ENCODE measurements at regions not wholly inside any gene's neighbourhood (a gene's known extent, or its start where the extent isn't known, plus 50 kb on each side); places are given as distances from the start of the nearest gene placed in this dataset.

DNA sequence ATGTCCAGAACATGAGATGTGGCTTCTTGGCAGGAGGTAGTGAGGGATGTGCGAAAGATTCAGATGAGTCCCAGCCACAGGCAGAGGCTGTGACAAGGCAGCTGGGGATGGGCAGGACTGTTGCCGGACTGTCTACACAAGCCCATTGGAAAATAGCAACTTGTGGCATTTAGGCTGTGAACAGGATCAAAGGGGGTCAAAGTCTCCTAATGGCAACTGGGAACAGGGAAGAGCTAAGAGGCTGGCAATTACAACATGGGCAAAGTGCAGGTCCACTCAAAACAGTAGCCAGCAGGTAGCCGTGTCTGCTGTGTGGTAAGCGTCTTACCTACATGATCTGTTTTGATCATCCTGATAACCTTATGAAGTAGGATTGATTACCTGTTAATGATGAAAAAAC, 254.2 kb upstream of the ZNF32 start:
- Histone ChIP-seq H3K36me3 (ENCODE audit: control insufficient read depth, insufficient read depth, low read length) (no peaks in the 10 kb centered on the region), H3K27me3 (ENCODE audit: control insufficient read depth, insufficient read depth, low read length) (no peaks in the 10 kb centered on the region)

DNA sequence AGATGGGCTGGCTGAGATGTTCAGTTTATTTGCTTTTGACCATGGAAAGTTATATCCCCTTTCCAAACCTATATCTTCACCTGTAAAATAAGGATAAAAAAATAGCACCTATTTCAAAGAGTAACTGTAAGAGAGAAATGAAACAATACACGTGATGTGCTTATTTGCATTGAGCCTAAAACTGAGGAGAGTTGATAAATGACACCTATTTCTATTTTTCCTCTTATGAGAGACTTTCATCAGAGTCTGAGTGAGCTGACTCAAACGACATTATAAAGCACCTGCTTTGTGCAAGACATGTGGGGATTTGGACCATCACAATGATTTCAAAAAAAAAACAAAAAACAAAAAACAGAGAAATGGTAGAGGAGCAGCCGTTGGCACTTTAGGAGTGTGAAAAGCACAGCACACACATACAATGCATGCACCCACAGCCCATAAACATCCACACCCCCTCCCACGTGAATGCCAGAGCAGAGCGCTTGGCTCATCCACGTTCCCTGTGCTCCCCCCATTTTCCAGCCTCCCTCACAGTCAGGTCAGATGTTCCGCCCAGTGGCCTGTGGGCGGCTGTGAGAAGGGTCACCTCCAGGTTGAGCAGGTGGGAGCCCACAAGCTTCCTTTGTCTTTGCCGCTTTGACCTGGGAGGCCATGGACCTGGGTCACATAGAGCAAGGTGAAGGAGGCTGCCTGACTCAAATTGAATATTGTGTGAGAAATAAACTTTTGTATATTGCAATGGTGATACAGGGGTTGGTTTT, 253.2 kb upstream of the ZNF32 start:
- no peak overlapping the region for H3K4me3 ChIP-seq (ENCODE audit: low read depth, low read length)
- no peaks in the 10 kb centered on the region for H3K9me3 ChIP-seq (ENCODE audit: control insufficient read depth, insufficient read depth, low read depth, low read length)
- no peak overlapping the region for H3K9ac ChIP-seq (ENCODE audit: low read length)
- H3K4me1 ChIP-seq (ENCODE audit: control insufficient read depth, insufficient read depth, low read length): no peaks in the 10 kb centered on the region
- no peaks in the 10 kb centered on the region for H3K36me3 ChIP-seq (ENCODE audit: control insufficient read depth, insufficient read depth, low read length)
- no peaks in the 10 kb centered on the region for H3K27me3 ChIP-seq (ENCODE audit: control insufficient read depth, insufficient read depth, low read length)
- no peak overlapping the region for H3K27ac ChIP-seq (ENCODE audit: low read depth, low read length)

More for the DNA sequence above, 254.2 kb upstream of the ZNF32 start:
- Histone ChIP-seq H3K9me3 (ENCODE audit: control insufficient read depth, insufficient read depth, low read depth, low read length) (no peaks in the 10 kb centered on the region), H3K27ac (ENCODE audit: low read depth, low read length) (no peak overlapping the region), H3K4me1 (ENCODE audit: control insufficient read depth, insufficient read depth, low read length) (no peaks in the 10 kb centered on the region), H3K4me3 (ENCODE audit: low read depth, low read length) (no peak overlapping the region), H3K9ac (ENCODE audit: low read length) (no peak overlapping the region)

DNA sequence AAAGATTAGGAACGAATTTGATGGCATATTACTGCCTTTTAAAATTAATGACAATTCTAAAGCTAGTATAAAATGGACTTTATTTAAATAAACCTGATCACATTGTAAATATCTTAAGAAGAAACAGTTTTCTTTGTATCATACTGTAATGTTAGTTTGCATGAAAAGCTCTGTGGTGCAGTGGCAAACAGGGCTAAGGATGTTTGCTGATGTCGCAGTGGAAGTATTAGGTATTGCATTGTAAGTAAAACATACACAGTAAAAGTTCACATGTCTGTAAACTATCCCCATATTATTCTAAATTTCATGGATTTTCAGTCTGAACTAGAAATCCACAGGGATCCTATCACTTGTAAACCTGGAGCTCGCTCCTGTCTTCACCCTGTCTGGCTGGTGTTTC, 252.6 kb upstream of the ZNF32 start:
- Histone ChIP-seq H3K4me1 (ENCODE audit: control insufficient read depth, insufficient read depth, low read length) (no peaks in the 10 kb centered on the region), H3K9ac (ENCODE audit: low read length) (no peak overlapping the region), H3K27me3 (ENCODE audit: control insufficient read depth, insufficient read depth, low read length) (no peaks in the 10 kb centered on the region), H3K27ac (ENCODE audit: low read depth, low read length) (no peak overlapping the region), H3K36me3 (ENCODE audit: control insufficient read depth, insufficient read depth, low read length) (no peaks in the 10 kb centered on the region), H3K4me3 (ENCODE audit: low read depth, low read length) (no peak overlapping the region), H3K9me3 (ENCODE audit: control insufficient read depth, insufficient read depth, low read depth, low read length) (no peaks in the 10 kb centered on the region)

DNA sequence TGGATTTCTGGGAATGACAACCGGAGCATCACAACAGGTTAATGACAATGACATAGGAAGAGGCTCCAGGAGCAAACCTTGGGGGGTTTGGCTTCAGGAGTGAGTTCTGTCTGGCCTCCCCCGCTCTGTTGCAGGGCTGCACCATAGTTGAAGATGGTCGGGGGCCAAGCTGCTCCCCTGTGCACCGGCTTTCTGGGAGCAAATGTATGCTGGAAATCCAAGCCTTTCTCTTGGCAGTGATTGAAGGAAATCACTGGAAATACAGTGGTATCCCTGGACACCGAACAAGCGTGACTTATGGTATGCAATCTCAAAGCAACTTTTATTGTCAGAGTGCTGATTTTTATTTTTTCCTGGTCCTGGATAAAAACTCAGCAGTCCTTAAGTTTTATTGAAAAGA, 251.9 kb upstream of the ZNF32 start:
- no peaks in the 10 kb centered on the region for H3K27me3 ChIP-seq (ENCODE audit: control insufficient read depth, insufficient read depth, low read length)
- H3K36me3 ChIP-seq (ENCODE audit: control insufficient read depth, insufficient read depth, low read length): no peaks in the 10 kb centered on the region
- H3K4me1 ChIP-seq (ENCODE audit: control insufficient read depth, insufficient read depth, low read length): no peaks in the 10 kb centered on the region
- H3K9me3 ChIP-seq (ENCODE audit: control insufficient read depth, insufficient read depth, low read depth, low read length): no peaks in the 10 kb centered on the region
- no peak overlapping the region for H3K9ac ChIP-seq (ENCODE audit: low read length)
- H3K27ac ChIP-seq (ENCODE audit: low read depth, low read length): no peak overlapping the region
- no peak overlapping the region for H3K4me3 ChIP-seq (ENCODE audit: low read depth, low read length)

DNA sequence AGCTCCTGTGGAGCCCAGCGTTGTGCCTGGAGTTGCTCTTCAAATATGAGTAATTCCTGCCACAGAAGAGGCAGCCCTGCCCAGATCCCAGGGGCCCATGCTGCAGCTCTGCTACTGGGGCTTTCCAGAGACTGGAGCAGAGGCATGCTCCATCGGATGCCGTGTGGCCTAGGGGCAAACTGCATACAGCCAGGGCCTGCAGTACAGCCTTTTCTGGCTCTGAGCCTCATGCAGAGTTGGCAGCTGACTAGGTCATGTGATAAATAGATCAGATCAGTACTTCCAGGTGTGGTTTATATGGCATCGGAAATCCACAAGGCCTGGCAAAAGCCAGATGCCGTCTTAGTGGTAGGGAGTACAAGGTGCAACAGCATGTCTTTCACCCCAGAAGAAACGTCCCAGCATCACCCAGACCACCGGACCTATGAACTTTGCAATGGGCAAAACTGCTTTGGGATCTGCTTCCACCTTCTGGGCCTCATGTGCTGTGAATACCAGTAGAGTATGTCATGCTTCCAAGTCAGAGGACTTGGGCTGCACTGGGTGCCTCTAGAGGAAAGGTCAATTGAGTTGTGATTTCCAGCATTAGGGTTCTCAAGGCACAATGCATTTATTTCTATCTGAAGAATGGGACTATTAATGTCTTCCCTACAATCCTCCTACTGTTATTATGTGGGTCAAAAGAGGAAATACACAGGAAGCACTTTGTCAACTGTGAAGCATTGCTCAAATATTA, 250.7 kb upstream of the ZNF32 start:
- no peak overlapping the region for H3K27ac ChIP-seq (ENCODE audit: low read depth, low read length)

DNA sequence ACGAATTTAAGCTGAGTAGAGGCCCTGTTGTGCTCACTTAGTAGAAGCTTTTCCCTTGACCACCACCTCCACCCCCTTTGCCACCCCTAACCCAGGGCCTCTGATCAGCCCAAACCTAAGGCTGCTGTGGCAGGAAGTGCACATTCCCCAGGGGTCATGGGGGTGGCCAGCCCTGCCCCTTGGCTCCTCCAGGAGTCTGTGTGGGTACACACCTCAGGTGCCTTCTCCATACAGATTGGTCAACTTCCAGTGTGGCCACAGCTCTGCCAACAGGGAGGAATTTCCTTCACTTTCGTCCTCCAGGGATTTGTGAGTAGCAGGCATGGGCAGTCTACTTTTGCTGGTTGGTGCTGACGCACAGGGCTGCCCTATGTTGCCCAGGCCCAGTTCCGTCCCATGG, 249.9 kb upstream of the ZNF32 start:
- Histone ChIP-seq H3K9me3 (ENCODE audit: control insufficient read depth, insufficient read depth, low read depth, low read length) (no peaks in the 10 kb centered on the region), H3K9ac (ENCODE audit: low read length) (no peak overlapping the region), H3K4me3 (ENCODE audit: low read depth, low read length) (no peak overlapping the region), H3K27ac (ENCODE audit: low read depth, low read length) (no peak overlapping the region), H3K4me1 (ENCODE audit: control insufficient read depth, insufficient read depth, low read length) (no peaks in the 10 kb centered on the region), H3K27me3 (ENCODE audit: control insufficient read depth, insufficient read depth, low read length) (no peaks in the 10 kb centered on the region), H3K36me3 (ENCODE audit: control insufficient read depth, insufficient read depth, low read length) (no peaks in the 10 kb centered on the region)

More for the DNA sequence above, 250.7 kb upstream of the ZNF32 start:
- Histone ChIP-seq H3K9me3 (ENCODE audit: control insufficient read depth, insufficient read depth, low read depth, low read length) (no peaks in the 10 kb centered on the region), H3K36me3 (ENCODE audit: control insufficient read depth, insufficient read depth, low read length) (no peaks in the 10 kb centered on the region), H3K27me3 (ENCODE audit: control insufficient read depth, insufficient read depth, low read length) (no peaks in the 10 kb centered on the region), H3K4me3 (ENCODE audit: low read depth, low read length) (no peak overlapping the region), H3K4me1 (ENCODE audit: control insufficient read depth, insufficient read depth, low read length) (no peaks in the 10 kb centered on the region), H3K9ac (ENCODE audit: low read length) (no peak overlapping the region)

DNA sequence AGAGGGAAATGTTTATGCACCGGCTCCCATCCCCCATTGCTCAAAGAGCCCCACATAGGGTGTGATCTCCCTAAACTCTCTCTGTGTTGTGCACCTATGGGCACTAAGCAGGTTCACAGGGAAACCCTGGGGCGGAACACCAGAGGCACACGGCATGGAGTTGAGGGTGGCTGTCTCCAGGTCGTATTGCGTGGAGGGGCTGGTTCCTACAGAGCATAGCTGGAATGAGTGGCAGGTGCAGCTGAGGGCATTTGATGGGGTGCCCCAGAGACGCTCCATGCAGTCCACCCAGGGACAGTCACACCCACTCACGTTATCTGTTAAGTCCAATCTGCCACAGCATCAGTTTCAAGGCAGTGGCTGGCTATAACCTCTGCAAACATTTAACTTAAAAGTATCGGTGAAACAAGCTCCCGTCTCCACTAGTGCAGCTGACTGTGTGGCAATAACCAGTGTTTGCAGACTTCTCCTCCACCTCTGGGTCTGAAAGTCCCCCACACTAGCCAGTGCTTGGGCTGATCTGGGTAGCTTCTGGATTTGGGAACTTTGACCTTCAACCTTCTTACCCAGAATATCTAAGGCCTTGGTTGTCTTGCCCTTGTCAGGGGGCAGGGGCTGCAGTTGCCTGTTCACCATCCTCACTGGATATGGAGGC, 249.2 kb upstream of the ZNF32 start:
- no peak overlapping the region for H3K27ac ChIP-seq (ENCODE audit: low read depth, low read length)
- H3K9ac ChIP-seq (ENCODE audit: low read length): no peak overlapping the region
- no peaks in the 10 kb centered on the region for H3K27me3 ChIP-seq (ENCODE audit: control insufficient read depth, insufficient read depth, low read length)
- H3K4me1 ChIP-seq (ENCODE audit: control insufficient read depth, insufficient read depth, low read length): no peaks in the 10 kb centered on the region
- no peaks in the 10 kb centered on the region for H3K36me3 ChIP-seq (ENCODE audit: control insufficient read depth, insufficient read depth, low read length)
- no peaks in the 10 kb centered on the region for H3K9me3 ChIP-seq (ENCODE audit: control insufficient read depth, insufficient read depth, low read depth, low read length)
- H3K4me3 ChIP-seq (ENCODE audit: low read depth, low read length): no peak overlapping the region

DNA sequence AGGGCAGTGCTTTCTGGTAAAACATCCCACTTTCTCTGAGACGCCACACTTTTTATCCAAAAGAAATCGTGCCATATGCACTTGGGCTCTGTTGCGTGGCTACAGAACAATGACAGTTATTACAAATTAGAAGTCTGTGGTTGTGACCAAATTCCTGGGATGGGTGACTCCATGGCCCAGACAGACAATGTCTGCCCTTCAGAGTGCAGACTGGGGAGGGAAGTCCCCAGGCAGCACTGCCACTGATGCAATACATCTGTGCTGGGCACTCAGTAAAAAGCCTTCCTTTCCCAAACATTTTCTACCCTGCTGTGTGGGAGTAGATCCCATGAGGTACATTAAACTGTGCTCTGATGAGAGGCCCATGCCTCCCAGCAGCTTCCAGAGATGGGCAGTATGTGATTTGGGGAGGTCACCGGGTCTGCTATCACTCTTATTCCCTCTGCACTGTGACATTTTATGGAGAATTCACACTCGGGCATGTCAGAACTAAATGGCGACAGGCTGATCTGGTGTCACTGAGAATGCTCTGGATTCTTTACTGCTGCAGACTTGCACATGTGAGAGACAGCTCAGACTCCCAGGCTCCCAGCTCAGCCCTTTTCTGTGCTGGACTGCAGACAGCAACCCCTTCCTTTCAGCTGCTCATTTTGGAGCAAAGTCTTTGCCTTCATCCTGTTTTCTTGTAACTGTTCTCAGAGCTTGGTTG, 243.5 kb upstream of the ZNF32 start:
- Histone ChIP-seq H3K9ac (ENCODE audit: low read length) (no peak overlapping the region), H3K4me1 (ENCODE audit: control insufficient read depth, insufficient read depth, low read length) (no peaks in the 10 kb centered on the region), H3K4me3 (ENCODE audit: low read depth, low read length) (no peak overlapping the region), H3K27me3 (ENCODE audit: control insufficient read depth, insufficient read depth, low read length) (no peaks in the 10 kb centered on the region), H3K36me3 (ENCODE audit: control insufficient read depth, insufficient read depth, low read length) (no peaks in the 10 kb centered on the region), H3K9me3 (ENCODE audit: control insufficient read depth, insufficient read depth, low read depth, low read length) (no peaks in the 10 kb centered on the region), H3K27ac (ENCODE audit: low read depth, low read length) (no peak overlapping the region)

DNA sequence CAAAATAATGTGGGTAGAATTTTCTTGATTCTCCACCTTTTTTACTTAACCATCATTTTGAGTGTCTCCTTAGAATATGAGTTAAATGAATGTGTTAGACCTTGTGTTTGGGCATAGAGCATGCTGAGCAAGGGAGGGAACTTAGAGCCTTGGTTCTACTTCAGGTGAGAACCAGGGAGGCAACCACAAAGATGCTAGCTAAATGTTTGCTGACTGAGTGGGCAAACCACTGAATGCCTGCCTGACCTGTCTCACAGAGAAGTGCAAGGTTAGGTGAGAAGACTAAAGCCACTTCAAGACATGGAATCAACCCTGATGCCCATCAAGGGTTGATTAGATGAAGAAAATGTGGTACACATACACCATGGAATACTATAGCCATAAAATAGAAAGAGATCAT, 242.6 kb upstream of the ZNF32 start:
- Histone ChIP-seq H3K4me1 (ENCODE audit: control insufficient read depth, insufficient read depth, low read length) (no peaks in the 10 kb centered on the region), H3K27me3 (ENCODE audit: control insufficient read depth, insufficient read depth, low read length) (no peaks in the 10 kb centered on the region), H3K36me3 (ENCODE audit: control insufficient read depth, insufficient read depth, low read length) (no peaks in the 10 kb centered on the region), H3K27ac (ENCODE audit: low read depth, low read length) (no peak overlapping the region), H3K4me3 (ENCODE audit: low read depth, low read length) (no peak overlapping the region), H3K9me3 (ENCODE audit: control insufficient read depth, insufficient read depth, low read depth, low read length) (no peaks in the 10 kb centered on the region), H3K9ac (ENCODE audit: low read length) (no peak overlapping the region)

DNA sequence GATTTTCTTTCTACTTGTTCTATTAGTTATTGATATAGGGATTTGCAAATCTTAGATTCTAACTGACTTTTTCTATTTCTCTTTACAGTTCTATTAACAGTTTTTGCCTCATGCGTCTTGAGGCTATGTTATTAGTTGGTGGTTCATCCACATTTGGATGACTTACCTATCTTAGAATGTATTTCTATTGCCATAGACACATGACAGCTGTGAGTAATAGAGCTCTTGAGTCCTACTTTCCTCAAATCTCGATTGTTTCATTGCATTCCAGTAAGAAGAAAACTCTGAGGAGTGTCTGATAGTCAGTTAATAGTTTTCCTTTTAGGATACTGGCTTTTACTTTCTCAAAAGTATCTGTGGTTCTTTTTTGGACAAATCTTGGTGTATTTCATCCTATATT, 241.4 kb upstream of the ZNF32 start:
- H3K27ac ChIP-seq (ENCODE audit: low read depth, low read length): no peak overlapping the region
- no peaks in the 10 kb centered on the region for H3K27me3 ChIP-seq (ENCODE audit: control insufficient read depth, insufficient read depth, low read length)
- H3K4me3 ChIP-seq (ENCODE audit: low read depth, low read length): no peak overlapping the region
- no peaks in the 10 kb centered on the region for H3K9me3 ChIP-seq (ENCODE audit: control insufficient read depth, insufficient read depth, low read depth, low read length)
- H3K9ac ChIP-seq (ENCODE audit: low read length): no peak overlapping the region
- H3K36me3 ChIP-seq (ENCODE audit: control insufficient read depth, insufficient read depth, low read length): no peaks in the 10 kb centered on the region
- H3K4me1 ChIP-seq (ENCODE audit: control insufficient read depth, insufficient read depth, low read length): no peaks in the 10 kb centered on the region

DNA sequence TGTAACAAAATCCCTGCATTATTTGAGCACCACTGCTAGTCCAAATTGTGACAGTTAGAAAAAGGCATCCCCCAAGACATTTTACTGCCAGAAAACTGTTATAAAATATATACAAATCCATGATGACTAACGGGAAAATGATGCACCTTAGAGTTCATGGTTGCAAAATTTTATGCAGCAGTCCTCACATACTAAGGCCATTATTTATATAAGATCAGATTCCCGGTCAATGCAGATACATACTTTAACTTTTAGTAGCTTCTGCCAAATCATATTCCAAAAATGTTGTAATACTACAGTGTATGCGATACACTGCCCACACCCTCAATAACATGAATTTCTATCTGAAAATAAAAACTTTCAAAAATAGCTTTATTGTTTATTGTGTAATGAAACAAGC, 239.9 kb upstream of the ZNF32 start:
- H3K27ac ChIP-seq (ENCODE audit: low read depth, low read length): no peak overlapping the region
- H3K9me3 ChIP-seq (ENCODE audit: control insufficient read depth, insufficient read depth, low read depth, low read length): no peaks in the 10 kb centered on the region
- no peak overlapping the region for H3K9ac ChIP-seq (ENCODE audit: low read length)
- H3K36me3 ChIP-seq (ENCODE audit: control insufficient read depth, insufficient read depth, low read length): no peaks in the 10 kb centered on the region
- H3K4me3 ChIP-seq (ENCODE audit: low read depth, low read length): no peak overlapping the region
- no peaks in the 10 kb centered on the region for H3K27me3 ChIP-seq (ENCODE audit: control insufficient read depth, insufficient read depth, low read length)
- H3K4me1 ChIP-seq (ENCODE audit: control insufficient read depth, insufficient read depth, low read length): no peaks in the 10 kb centered on the region

Data from HUES6 (cell line).